HG02763 (cell line): ENCODE measurements at regions not wholly inside any gene's neighbourhood (a gene's known extent, or its start where the extent isn't known, plus 50 kb on each side); places are given as distances from the start of the nearest gene placed in this dataset.

ENCODE experiments used
- ATAC-seq: cut with Tn5 transposase; IDR thresholded peaks from one replicate; pipeline ENCODE4 v1.9.1; 2021; ENCODE audit warnings: mild to moderate bottlenecking, moderate library complexity; ENCODE audit not compliant: unreplicated experiment

- no peak for ATAC-seq
These were observed 52.2 kb downstream of the FAT3 start for GRCh38 chr11:92276773-92277172.

GRCh38 chr11:92277871-92278270 is 53.3 kb downstream of the FAT3 start:
- ATAC-seq, result no peak

DNA sequence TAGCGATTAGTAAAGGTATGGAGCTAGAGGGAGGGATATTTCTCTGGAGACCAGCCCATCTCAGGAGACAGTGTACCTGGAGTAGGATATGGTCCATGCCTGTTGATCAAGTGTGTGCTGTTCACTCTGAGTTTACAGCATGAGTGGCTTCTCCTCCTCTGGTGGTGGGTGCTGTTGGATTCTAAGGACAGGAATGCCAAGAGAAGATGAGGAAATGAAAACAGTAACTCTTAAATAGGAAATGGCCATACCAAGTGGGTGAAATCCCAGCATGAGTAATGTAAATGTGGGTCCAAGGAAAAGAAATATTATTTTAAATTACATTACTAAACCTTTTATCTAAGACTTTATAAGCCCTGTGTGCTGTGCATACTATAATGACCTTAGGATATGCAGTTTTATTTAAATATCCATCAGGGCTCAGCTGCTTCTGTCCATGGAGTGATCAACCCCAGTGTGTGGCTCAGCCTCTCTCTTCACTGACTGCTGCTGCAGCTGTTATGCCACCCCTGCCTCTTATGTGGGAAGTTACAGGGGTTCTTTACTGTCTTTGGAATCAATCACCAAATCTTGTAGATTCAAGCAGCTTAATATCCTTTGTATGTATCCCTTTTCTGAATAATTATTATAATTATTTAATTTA is 54.3 kb downstream of the FAT3 start:
- no peak for ATAC-seq

DNA sequence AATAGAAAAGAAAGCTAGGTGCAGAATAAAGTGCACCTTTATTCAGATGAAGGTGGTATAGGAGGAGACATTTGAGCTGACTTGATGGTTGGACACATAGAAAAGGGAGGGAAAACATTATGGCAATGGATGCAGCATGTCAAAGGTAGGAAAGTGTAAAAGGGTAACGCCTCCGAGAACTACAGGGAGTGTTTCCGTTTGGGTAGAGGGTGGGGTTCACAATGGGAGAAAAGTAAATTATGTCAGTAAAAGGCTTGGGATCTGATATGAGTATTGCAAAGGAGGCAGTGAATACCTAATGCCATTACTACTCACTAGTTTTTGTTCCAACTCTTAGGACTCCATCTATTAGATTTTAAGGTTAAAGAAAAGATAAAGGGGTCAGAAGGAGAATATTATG is 59.5 kb downstream of the FAT3 start:
- ATAC-seq, result no peak

DNA sequence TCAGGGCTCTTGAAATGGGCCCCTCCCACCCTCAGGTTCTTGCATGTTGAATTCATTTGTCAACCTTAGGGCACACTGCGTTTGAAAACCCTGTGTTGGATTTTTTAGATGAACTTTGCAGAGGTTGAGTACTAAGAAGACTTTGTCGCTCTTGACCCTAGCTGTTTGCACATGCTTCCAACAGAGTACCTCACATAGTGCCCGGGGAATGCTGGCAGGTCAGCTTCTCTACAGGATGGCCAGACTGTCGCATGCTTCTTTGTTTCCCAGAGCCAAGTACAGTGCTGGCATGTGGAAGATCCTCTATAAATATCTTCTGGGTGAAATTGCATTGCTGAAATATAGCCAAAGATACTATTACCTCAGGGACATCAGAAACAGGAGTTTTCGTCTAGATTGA is 59.9 kb downstream of the FAT3 start:
- ATAC-seq, result no peak

DNA sequence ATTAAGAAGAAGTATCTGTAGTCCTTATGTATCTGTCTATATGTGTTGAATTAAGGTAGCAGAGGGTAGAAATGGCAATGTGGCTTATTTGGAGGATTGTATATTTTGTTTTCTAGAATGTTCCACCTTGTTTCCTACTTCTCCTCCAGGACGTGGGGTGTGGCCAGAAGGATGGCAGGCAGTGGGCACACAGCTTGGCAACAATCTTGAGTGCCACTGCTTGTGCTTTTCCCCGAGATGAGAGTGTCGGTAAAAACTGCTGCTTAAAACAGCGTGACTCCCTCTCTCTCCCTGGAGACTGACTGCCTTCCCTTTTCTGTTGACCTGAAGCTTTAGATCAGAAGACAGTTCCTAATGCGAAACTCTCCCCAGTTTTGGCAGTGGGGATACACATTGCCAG is 61.2 kb downstream of the FAT3 start:
- ATAC-seq, result no peak

DNA sequence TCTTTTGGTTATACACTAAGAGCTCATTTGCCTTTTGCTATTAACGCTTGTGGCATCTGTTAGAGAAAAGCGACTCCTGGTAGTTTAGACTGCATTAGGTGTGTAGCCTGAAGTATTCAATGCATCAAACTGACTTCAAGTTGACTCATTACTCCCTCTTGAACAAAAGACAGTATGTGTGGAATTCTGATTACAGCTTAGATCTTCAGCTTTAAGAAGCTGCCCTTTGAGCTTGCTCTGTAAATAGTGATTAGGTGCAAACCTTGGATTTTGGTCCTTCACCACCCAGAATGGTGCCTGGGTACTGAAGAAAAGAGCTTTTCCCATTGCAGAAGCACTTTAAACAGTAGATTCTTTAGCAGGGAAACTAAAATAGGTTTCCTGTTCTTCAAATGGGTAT is 62.1 kb downstream of the FAT3 start:
- no peak for ATAC-seq

GRCh38 chr11:92295175-92296137 is 70.8 kb downstream of the FAT3 start:
- ATAC-seq, result no peak

GRCh38 chr11:92296138-92296515 is 71.5 kb downstream of the FAT3 start:
- no peak for ATAC-seq

GRCh38 chr11:92297567-92298553 is 73.2 kb downstream of the FAT3 start:
- ATAC-seq, result no peak

DNA sequence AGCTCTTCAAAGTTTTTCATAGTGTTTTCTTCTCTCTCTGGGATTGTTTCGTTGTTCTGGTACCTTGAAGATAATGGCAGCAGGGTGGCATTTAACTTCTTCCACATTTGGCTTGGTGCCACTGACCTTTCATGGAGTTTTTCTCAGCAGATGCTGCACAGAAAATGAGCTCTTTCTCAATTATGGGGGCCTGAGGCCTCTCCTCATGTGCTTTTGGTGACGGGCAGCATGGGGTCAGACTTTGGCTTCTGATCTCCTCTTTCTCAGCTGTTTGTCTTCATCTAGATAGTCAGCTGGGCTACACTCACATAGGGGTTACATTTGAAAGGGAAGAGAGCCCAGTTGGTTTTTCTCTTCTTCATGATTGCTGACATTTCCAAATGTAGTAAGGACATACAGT is 76.3 kb downstream of the FAT3 start:
- ATAC-seq, result no peak

GRCh38 chr11:92302770-92303169 is 78.2 kb downstream of the FAT3 start:
- no peak for ATAC-seq

DNA sequence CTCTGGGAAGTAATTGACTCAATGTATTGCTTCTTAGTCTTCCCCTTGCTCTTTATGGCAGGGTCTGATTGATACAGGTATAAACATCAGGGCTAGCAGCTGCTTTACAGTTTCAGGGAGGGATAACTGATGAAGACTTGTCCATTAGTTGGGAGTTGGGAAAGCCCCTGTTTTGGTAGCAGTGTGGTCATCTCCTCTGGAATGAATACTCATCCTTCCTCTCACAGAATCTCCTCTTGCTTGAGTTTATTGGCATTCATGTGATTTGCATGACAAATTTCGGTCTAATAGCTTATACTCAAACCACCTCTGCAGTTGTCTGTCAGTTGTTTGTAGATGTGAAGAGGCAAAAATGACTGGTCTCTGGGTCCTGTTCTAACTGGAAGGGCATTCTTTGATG is 79.7 kb downstream of the FAT3 start:
- no peak for ATAC-seq

DNA sequence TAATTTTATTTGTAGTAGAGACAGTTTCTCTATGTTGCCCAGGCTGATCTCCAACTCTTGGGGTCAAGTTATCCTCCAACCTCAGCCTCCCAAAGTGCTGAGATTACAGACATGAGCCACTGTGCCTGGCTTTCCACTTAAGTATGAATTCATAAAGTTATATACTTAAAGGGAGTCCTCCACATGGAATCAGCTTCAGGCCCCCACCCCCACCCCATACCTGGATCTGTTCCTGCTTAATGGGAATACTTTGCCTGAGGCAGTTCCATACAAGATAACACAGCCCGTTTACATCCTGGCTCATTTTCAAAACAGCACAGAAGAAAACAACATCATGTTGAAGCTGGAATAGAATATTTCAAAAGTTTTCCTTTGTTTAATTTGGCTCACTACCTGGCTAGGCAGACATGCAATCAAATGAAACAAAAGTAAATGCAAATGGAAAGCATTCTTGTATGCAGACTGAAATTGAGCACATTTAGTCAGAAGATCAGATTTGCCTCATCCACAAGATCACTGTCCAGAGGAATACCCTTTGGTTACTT is 82.4 kb downstream of the FAT3 start:
- ATAC-seq, result no peak

DNA sequence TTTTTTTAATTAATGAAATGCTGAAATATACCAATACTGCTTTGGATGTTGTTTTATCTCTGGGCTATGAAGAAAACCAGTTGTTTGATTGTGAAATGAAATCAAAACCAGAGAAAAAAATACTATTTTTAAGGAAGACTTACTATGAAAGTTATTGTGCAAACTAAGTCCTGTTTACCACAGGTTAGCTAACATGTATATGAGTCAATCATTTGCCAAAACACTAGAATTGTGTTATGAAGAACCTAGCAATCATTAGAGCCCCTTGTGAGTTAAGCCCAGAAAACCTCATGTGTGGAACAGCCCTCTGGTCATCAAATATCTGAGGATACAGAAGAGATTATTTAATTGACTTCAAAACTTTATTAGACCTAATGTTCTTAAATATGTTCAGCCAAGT is 83.7 kb downstream of the FAT3 start:
- ATAC-seq, result no peak

- no peak for ATAC-seq
These were observed 87.2 kb downstream of the FAT3 start for GRCh38 chr11:92311616-92312449.

DNA sequence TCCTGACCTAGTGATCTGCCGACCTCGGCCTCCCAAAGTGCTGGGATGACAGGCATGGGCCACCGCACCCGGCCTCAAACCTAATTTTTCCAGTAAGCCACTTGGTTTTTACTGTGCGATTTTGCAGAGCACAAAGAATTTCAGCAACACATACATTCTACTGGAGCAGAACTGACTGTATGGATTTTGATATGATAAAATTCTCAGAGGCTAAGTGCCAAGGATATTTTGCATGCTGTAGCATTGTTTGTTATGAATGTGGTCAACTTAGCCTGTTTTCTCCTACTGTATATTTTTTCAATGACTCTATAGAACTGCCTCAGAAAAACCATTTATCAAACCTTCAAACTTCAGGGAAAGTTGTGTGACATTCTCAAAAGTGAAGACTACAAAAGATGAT is 89.2 kb downstream of the FAT3 start:
- ATAC-seq, result no peak

DNA sequence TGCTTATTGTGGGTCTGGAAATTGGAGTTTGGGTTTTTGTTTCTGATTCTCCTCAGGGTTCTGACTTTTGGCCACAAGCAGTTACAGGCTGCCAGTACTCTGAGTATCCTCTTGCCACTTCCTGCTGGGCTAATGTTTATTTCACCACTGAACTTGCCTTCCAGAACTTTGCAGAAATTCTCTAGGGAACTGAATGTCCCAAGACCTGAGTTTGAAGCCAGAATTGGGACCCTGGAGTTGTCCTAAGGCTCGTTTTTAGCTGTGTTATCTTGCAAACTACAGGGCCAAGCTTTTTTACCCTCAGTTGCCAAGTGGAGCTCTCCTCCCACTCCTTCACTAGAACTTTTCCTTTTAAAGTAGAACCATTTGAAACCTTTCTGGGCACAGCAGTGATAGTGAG is 89.9 kb downstream of the FAT3 start:
- no peak for ATAC-seq

GRCh38 chr11:92316106-92316809 is 91.6 kb downstream of the FAT3 start:
- no peak for ATAC-seq
